Body of pancreas (tissue), 4 donors: ENCODE measurements at regions not wholly inside any gene's neighbourhood (a gene's known extent, or its start where the extent isn't known, plus 50 kb on each side); places are given as distances from the start of the nearest gene placed in this dataset.

Source experiments
- CTCF ChIP-seq, 7 experiments: fragments of 450-650 bp in 4 of 7; fragments of 200-600 bp in 3 of 7; sonication (generic) in 3 of 7; IDR thresholded peaks; one replicate each; pipeline ENCODE4 v1.5.1; 2016 to 2019; ENCODE audit warnings: antibody characterized with exemption in 7 of 7
- POLR2A ChIP-seq, 3 donors: fragments of 450-650 bp; IDR thresholded peaks; one replicate each; pipeline ENCODE4 v1.6.1; 2016; ENCODE audit warnings: antibody characterized with exemption in 3 of 3, mild to moderate bottlenecking in 2 of 3

GRCh38 chr10:130812381-130813148 is 499.0 kb downstream of the TCERG1L start:
- no peak for TF ChIP-seq CTCF (IDR thresholded peaks at IDR 0.05)
- TF ChIP-seq POLR2A (IDR thresholded peaks at IDR 0.05), result no peak
